ENCODE measurements at regions not wholly inside any gene's neighbourhood (a gene's known extent, or its start where the extent isn't known, plus 50 kb on each side); places are given as distances from the start of the nearest gene placed in this dataset.

DNA sequence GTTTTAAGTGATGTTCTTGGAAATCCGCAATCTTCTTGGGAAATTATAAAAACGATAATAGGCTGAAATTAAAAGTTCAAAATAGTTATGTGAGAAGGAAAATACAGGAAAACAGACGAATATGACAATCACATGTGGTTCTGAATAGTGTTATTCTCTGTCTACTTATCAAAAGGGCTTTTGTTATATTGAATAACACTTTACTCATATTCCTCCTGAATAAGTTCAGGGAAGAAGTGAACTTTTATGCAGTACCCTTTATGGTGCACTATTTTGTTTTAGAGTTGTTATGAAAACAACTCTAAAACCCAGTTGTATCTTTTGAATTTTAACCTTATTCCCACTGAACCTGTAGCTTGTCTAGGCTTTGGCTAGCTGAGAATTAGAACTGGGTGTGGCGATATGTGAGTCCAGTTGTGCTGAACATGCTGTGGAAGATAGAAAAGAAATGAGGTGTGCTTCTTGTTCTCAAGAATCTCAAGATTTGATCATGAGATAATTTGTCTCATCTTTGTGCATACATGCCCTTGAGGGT is 384.4 kb downstream of the LMO7 start:
- TF ChIP-seq, protein P1, sequence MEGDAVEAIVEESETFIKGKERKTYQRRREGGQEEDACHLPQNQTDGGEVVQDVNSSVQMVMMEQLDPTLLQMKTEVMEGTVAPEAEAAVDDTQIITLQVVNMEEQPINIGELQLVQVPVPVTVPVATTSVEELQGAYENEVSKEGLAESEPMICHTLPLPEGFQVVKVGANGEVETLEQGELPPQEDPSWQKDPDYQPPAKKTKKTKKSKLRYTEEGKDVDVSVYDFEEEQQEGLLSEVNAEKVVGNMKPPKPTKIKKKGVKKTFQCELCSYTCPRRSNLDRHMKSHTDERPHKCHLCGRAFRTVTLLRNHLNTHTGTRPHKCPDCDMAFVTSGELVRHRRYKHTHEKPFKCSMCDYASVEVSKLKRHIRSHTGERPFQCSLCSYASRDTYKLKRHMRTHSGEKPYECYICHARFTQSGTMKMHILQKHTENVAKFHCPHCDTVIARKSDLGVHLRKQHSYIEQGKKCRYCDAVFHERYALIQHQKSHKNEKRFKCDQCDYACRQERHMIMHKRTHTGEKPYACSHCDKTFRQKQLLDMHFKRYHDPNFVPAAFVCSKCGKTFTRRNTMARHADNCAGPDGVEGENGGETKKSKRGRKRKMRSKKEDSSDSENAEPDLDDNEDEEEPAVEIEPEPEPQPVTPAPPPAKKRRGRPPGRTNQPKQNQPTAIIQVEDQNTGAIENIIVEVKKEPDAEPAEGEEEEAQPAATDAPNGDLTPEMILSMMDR (IDR thresholded peaks at IDR 0.05): no peak

GRCh38 chr13:76019421-76020044 is 383.4 kb downstream of the LMO7 start:
- no peaks in the 10 kb centered on the region for H3K27me3 ChIP-seq
- WGBS, 2 donors: 66 to 70% methylated on average over 21 of the region's 21 CpGs
- intact Hi-C loops (cut with DNase I): loop anchor here in 6 of 10 donors (5.0 to 10.0 kb wide), 3 partner anchors 142 to 455 kb away; no protein-coding TSS in a partner anchor
- H3K27ac ChIP-seq: no peak overlapping the region
- ATAC-seq (peak in 2 of 8 donors; percentile 33 to 64), DNase-seq (peak; percentile 4 to 12)
- no peaks in the 10 kb centered on the region for H3K36me3 ChIP-seq
- H3K4me3 ChIP-seq: no peak overlapping the region
- H3K4me1 ChIP-seq: peaks cover 0 to 9% (median 5%) of the 10 kb centered on the region in 9 donors
- TF ChIP-seq, protein P1 (IDR thresholded peaks at IDR 0.05): peak in 6 of 9 donors; percentile 14 to 35 (median 31)
- peaks cover 0 to 4% (median 0%) of the 10 kb centered on the region in 11 donors for H3K9me3 ChIP-seq

More for the DNA sequence above, 384.4 kb downstream of the LMO7 start:
- H3K4me3 ChIP-seq: no peak overlapping the region
- WGBS, 2 donors: 85 to 88% methylated on average over 4 of the region's 4 CpGs
- peaks cover 0 to 4% (median 0%) of the 10 kb centered on the region in 11 donors for H3K9me3 ChIP-seq
- ATAC-seq (no peak), DNase-seq (no peak)
- H3K36me3 ChIP-seq: no peaks in the 10 kb centered on the region
- H3K27ac ChIP-seq: no peak overlapping the region
- intact Hi-C loops (cut with DNase I): no loop called here
- H3K4me1 ChIP-seq: no peaks in the 10 kb centered on the region
- no peaks in the 10 kb centered on the region for H3K27me3 ChIP-seq

DNA sequence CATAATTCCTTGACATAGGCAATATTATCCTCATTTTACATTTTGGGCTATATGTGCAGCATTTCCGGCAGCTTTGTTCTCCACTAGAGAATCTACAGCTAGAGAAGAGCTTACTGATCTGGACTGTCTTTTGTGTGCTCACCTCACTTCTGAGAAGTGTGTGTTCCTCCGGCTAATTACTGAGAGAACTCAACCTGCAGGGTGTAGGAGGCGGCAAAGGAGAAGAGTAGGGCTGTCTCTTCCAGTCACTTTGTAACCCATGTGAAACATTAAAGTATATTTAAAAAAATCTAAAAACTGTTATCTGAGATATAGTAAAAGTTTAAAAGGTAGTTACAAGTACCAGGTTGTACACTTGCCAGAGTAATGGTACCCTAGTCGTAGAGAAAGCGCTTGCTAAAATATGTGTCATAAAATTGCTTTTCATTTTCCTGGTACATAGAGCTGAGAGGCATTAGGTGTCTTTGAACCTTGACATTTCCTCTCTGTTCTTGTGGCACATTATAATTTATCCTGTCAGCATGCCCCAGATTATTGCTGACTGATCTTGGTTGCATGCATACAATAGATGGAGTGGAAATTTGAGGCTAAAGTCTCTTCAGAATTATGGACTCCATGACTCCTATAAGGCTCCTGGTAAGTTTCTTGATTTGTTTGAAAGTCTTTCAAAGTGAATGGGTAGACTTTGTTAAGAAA is 381.9 kb downstream of the LMO7 start:
- Histone ChIP-seq H3K9me3 (no peaks in the 10 kb centered on the region), H3K36me3 (no peaks in the 10 kb centered on the region), H3K4me1 (peaks cover 0 to 15% (median 10%) of the 10 kb centered on the region in 9 donors), H3K4me3 (no peak overlapping the region), H3K27ac (no peak overlapping the region), H3K27me3 (no peaks in the 10 kb centered on the region)
- intact Hi-C loops (cut with DNase I): loop anchor here in 7 of 10 donors (2.0 to 10.0 kb wide), 4 partner anchors 141 to 457 kb away; no protein-coding TSS in a partner anchor
- DNase-seq (no peak), ATAC-seq (no peak)
- TF ChIP-seq, protein P1 (IDR thresholded peaks at IDR 0.05): no peak
- WGBS, 2 donors: 95% methylated on average over 5 of the region's 5 CpGs

- Histone ChIP-seq H3K4me3 (no peak overlapping the region), H3K27ac (no peak overlapping the region), H3K27me3 (no peaks in the 10 kb centered on the region), H3K4me1 (peaks cover 0 to 20% (median 10%) of the 10 kb centered on the region in 9 donors), H3K9me3 (no peaks in the 10 kb centered on the region), H3K36me3 (no peaks in the 10 kb centered on the region)
- TF ChIP-seq, protein P1 (IDR thresholded peaks at IDR 0.05): peak in 7 of 9 donors; percentile 27 to 51 (median 38)
- DNase-seq: no peak
- ATAC-seq: peak in 1 of 8 donors; percentile 29
- intact Hi-C loops (cut with DNase I): loop anchor here in 7 of 10 donors (2.0 to 10.0 kb wide), 4 partner anchors 140 to 458 kb away; no protein-coding TSS in a partner anchor
- WGBS, 2 donors: 89 to 92% methylated on average over 3 of the region's 3 CpGs
Measured at GRCh38 chr13:76016799-76017400, 380.8 kb downstream of the LMO7 start.
